GM13977 (cell line): ENCODE measurements at regions not wholly inside any gene's neighbourhood (a gene's known extent, or its start where the extent isn't known, plus 50 kb on each side); places are given as distances from the start of the nearest gene placed in this dataset.

Experiments used
- DNase-seq: peaks from one replicate; pipeline ENCODE4 v3.0.0; 2012; ENCODE audit warnings: low spot score
- CTCF ChIP-seq: IDR thresholded peaks from 2 replicates; pipeline ENCODE4 v1.5.1; 2012; ENCODE audit warnings: mild to moderate bottlenecking, control low read depth; ENCODE audit not compliant: insufficient read depth; ENCODE audit errors: extremely low read depth, missing control alignments
- in situ Hi-C: fragments of 300-500 bp; cut with MboI; formaldehyde crosslinking; loops from one replicate; pipeline ENCODE4 v1.12.0; 2022; ENCODE audit warnings: low sequenced_read_pairs, low pct_unique_long_range_greater_than_20kb, mixed read lengths, inconsistent platforms; ENCODE audit not compliant: unreplicated experiment

GRCh38 chr11:95450547-95451123 lies 219.6 kb upstream of the SESN3 start:
- in situ Hi-C loops: no loop called here
- TF ChIP-seq CTCF: no peak
- no peak for DNase-seq

- in situ Hi-C loops: no loop called here
- TF ChIP-seq CTCF: no peak
- no peak for DNase-seq
Measured at GRCh38 chr11:95445746-95446333, 214.8 kb upstream of the SESN3 start.

- no peak for TF ChIP-seq CTCF
- in situ Hi-C loops: no loop called here
- no peak for DNase-seq
Measured at GRCh38 chr11:95444309-95445241, 213.6 kb upstream of the SESN3 start.

- in situ Hi-C loops: no loop called here
- peak; percentile 28 for DNase-seq
- TF ChIP-seq CTCF: no peak
Measured at GRCh38 chr11:95443386-95443785, 212.4 kb upstream of the SESN3 start.

GRCh38 chr11:95442531-95443050 lies 211.6 kb upstream of the SESN3 start:
- in situ Hi-C loops: no loop called here
- no peak for TF ChIP-seq CTCF
- no peak for DNase-seq

- in situ Hi-C loops: no loop called here
- no peak for TF ChIP-seq CTCF
- DNase-seq: no peak
Measured at GRCh38 chr11:95435628-95436353, 204.8 kb upstream of the SESN3 start.
